Mucosa of descending colon (tissue), 3 donors: ENCODE measurements at regions not wholly inside any gene's neighbourhood (a gene's known extent, or its start where the extent isn't known, plus 50 kb on each side); places are given as distances from the start of the nearest gene placed in this dataset.
A peak's percentile ranks its signal among the peaks of the same experiment; 100 is the strongest.

Experiments used
- ATAC-seq: fragments of 200-7000 bp; cut with Tn5 transposase; one replicate; pipeline ENCODE4 v1.9.1; 2020; ENCODE audit warnings: mild to moderate bottlenecking, moderate library complexity
- DNase-seq, 3 donors: peaks; one replicate each; pipeline ENCODE4 v3.0.0-alpha.2; 2020
- H3K36me3 ChIP-seq: fragments of 200-600 bp; one replicate; pipeline ENCODE4 v1.8.0; 2021; ENCODE audit warnings: low read depth, mild to moderate bottlenecking
- H3K4me1 ChIP-seq: fragments of 200-600 bp; one replicate; pipeline ENCODE4 v1.8.0; 2021; ENCODE audit warnings: low read depth, mild to moderate bottlenecking
- H3K4me3 ChIP-seq: fragments of 200-600 bp; one replicate; pipeline ENCODE4 v1.8.0; 2021; ENCODE audit warnings: mild to moderate bottlenecking
- H3K9me3 ChIP-seq: fragments of 200-600 bp; one replicate; pipeline ENCODE4 v1.8.0; 2021; ENCODE audit warnings: mild to moderate bottlenecking
- CTCF ChIP-seq: fragments of 200-600 bp; IDR thresholded peaks from one replicate; pipeline ENCODE4 v1.8.0; 2022; ENCODE audit warnings: antibody characterized with exemption, mild to moderate bottlenecking
- intact Hi-C, 2 donors: fragments of 100-400 bp; cut with DNase I in 1 of 2; cut with micrococcal nuclease in 1 of 2; formaldehyde crosslinking; loops; one replicate each; pipeline versions ENCODE4 v1.11.0 to v1.11.1; 2022; cut with DNase I, micrococcal nuclease
- donor health status: DM: no; HTN: no; CAD: no; lungs with moderate emphysema.
- donor health status: DM: no; HTN: no; CAD: no.
- donor health status: DM: no; HTN: yes; CAD: no.

DNA sequence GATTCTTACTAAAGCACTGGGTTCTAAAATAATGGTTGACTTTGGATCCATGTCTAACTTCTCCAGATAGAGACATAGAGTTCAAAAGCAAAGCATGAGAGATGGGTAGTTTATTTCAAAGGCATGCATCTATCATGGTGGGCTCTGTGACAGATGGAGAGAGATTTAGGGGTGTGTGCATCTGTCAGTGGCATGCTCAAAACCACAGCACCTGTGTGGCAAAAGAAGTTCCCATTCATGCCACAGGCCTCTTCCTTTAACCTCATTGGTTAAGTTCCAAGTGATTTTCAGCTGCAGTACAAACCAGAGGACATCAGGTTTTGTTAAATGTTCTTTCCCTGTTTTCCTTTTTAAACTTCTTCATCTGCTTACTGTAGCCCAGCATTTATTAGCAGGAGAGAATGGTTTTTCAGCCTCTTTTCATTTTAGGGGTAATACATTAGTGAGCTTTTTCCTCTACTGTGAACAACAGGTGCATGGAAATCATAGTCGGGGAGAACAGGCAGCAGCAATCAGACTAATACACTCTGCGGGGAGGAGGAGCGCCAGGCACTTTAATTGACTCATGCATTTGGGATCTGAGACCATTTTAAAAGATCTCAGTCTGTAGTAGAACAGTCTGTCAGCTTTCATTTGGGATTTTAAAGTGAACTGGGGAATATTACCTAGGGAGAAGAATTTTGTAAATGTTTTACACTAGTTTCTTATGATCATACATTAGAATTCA, 52.4 kb upstream of the UPP2 start:
- ATAC-seq (no peak), DNase-seq (no peak)
- no peaks in the 10 kb centered on the region for H3K9me3 ChIP-seq
- intact Hi-C loops, result no loop called here
- H3K4me1 ChIP-seq, result no peaks in the 10 kb centered on the region
- no peaks in the 10 kb centered on the region for H3K36me3 ChIP-seq
- H3K4me3 ChIP-seq, result no peak overlapping the region
- no peak for TF ChIP-seq CTCF

GRCh38 chr2:158048327-158048726, 53.3 kb upstream of the UPP2 start:
- Histone ChIP-seq H3K4me3 (no peak overlapping the region), H3K36me3 (no peaks in the 10 kb centered on the region), H3K4me1 (no peaks in the 10 kb centered on the region), H3K9me3 (no peaks in the 10 kb centered on the region)
- ATAC-seq (no peak), DNase-seq (no peak)
- no peak for TF ChIP-seq CTCF
- intact Hi-C loops, result no loop called here

DNA sequence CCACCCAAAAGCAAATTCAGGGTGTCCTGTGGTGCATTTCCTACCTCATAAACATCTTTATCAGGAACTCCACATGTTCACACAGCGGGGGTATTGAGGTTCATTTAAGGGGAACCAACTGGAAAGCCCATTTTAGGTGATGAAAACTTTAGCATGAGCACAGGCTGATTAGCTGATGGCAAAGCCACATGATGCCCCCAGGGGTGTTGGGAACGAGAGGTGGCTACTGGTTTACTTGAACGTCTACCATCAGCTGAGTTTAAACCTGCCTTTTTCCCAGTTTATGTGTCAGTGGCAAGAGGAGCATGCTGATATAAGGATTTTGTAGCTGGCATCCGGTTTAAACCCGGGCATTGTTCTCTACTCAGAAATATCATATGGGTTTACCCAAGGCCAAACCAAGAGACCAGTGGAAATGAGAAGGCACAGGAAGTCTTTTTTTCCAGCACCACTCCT, 54.5 kb upstream of the UPP2 start:
- intact Hi-C loops, result no loop called here
- ATAC-seq (no peak), DNase-seq (no peak)
- no peak for TF ChIP-seq CTCF
- Histone ChIP-seq H3K4me3 (no peak overlapping the region), H3K9me3 (no peaks in the 10 kb centered on the region), H3K36me3 (no peaks in the 10 kb centered on the region), H3K4me1 (no peaks in the 10 kb centered on the region)

DNA sequence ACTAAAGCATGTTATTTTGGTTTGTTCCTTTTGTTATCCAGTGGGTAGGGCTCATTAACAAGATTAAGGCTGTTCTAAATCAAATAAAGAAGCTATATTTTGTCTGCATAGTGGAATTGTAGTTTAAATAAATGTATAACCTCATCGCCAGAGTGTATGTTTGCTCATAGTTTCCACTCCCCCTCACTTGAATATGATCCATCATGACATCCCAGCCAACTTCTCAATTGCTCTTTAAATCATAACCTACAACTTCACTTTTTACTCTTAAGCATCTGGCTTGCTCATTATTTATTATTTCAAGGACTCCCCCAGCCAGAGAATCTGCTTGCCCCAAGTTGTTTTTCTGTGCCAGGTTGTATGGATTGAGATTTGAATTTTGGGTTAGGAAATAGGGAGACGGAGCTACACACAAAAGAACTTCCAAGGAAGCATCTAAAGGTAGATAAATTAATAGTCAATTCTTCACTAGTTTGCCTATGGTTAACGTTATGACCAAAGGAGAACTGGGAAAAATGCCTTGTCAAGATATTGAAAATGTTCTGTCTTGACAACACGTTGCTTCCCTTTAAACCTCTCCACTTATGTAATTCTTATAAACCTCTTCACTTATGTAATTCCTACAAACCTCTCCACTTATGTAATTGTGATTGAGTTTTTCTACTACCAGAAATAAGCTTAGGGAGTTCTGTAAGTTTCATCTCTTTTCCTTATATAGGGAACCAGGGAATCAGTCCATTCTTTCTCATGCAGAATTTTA, 55.4 kb upstream of the UPP2 start:
- TF ChIP-seq CTCF, result no peak
- Histone ChIP-seq H3K4me3 (no peak overlapping the region), H3K9me3 (no peaks in the 10 kb centered on the region), H3K4me1 (no peaks in the 10 kb centered on the region), H3K36me3 (no peaks in the 10 kb centered on the region)
- intact Hi-C loops, result no loop called here
- ATAC-seq (no peak), DNase-seq (no peak)

- Histone ChIP-seq H3K36me3 (no peaks in the 10 kb centered on the region), H3K9me3 (no peaks in the 10 kb centered on the region), H3K4me1 (no peaks in the 10 kb centered on the region), H3K4me3 (no peak overlapping the region)
- ATAC-seq (peak; percentile 88), DNase-seq (peak in 2 of 3 donors; percentile 36 to 42)
- intact Hi-C loops, result no loop called here
- peak; percentile 23 for TF ChIP-seq CTCF
Observed at GRCh38 chr2:158045362-158045761, 56.3 kb upstream of the UPP2 start.
